ENCODE measurements at regions not wholly inside any gene's neighbourhood (a gene's known extent, or its start where the extent isn't known, plus 50 kb on each side); places are given as distances from the start of the nearest gene placed in this dataset. TPM values are rescaled to one million over a fixed set of nuclear protein-coding genes. Genes with fewer than 3 reads are reported as not detected.

- H3K9me3 ChIP-seq, result no peaks in the 10 kb centered on the region
- no peaks in the 10 kb centered on the region for H3K36me3 ChIP-seq
- H3K27ac ChIP-seq, result no peak overlapping the region
- WGBS, 2 donors, result 63 to 67% methylated on average over 5 to 8 of the region's 8 CpGs
- H3K4me3 ChIP-seq, result no peak overlapping the region
- no peak for TF ChIP-seq EP300 (IDR thresholded peaks at IDR 0.05)
- TF ChIP-seq CTCF (IDR thresholded peaks at IDR 0.05), result no peak
- no peak for TF ChIP-seq POLR2A (IDR thresholded peaks at IDR 0.05)
- H3K27me3 ChIP-seq, result peaks cover 0 to 29% of the 10 kb centered on the region in 2 donors
- peaks cover 0 to 10% (median 4%) of the 10 kb centered on the region in 4 donors for H3K4me1 ChIP-seq
- no peak for DNase-seq (ENCODE audit: low spot score in 2 of 2)
Measured at GRCh38 chr15:31977138-31977537, 53.2 kb upstream of the CHRNA7 start.

- H3K4me1 ChIP-seq, result peaks cover 0 to 10% (median 4%) of the 10 kb centered on the region in 4 donors
- no peaks in the 10 kb centered on the region for H3K36me3 ChIP-seq
- peak in 1 of 2 donors; percentile 37 for DNase-seq (ENCODE audit: low spot score in 2 of 2)
- 24 to 40% methylated on average over 15 to 22 of the region's 22 CpGs for WGBS, 2 donors
- H3K9me3 ChIP-seq, result no peaks in the 10 kb centered on the region
- H3K27ac ChIP-seq, result no peak overlapping the region
- H3K27me3 ChIP-seq, result peaks cover 0 to 29% of the 10 kb centered on the region in 2 donors
- TF ChIP-seq POLR2A (IDR thresholded peaks at IDR 0.05) (no peak), CTCF (IDR thresholded peaks at IDR 0.05) (peak; percentile 49 to 69 (median 54))
- no peak overlapping the region for H3K4me3 ChIP-seq
Measured at GRCh38 chr15:31977812-31978661, 52.3 kb upstream of the CHRNA7 start.

Small RNA genes lying in the stretch of these regions (small RNA-seq; reads per million reads assigned to genes)
- gene AC026951.2 (not detected), gene RF00425 (not detected)
